Neural progenitor cell (in vitro differentiated cells): ENCODE measurements at regions not wholly inside any gene's neighbourhood (a gene's known extent, or its start where the extent isn't known, plus 50 kb on each side); places are given as distances from the start of the nearest gene placed in this dataset.

ENCODE experiments used
- DNase-seq: peaks from one replicate; pipeline ENCODE4 v3.0.0-alpha.2; 2016; ENCODE audit warnings: low spot score
- H2AFZ ChIP-seq: fragments of 200-600 bp; sonication (generic); replicated peaks from 2 replicates; pipeline ENCODE4 v1.6.1; 2016; ENCODE audit warnings: antibody characterized with exemption
- H3F3A ChIP-seq: fragments of 200-600 bp; sonication (generic); 2 replicates; pipeline ENCODE4 v1.6.1; 2016; ENCODE audit warnings: antibody characterized with exemption, low read depth
- H3K27ac ChIP-seq: fragments of 200-600 bp; sonication (generic); 2 replicates; pipeline ENCODE4 v1.5.1; 2016; ENCODE audit warnings: mild to moderate bottlenecking
- H3K27me3 ChIP-seq: fragments of 200-600 bp; sonication (generic); 2 replicates; pipeline ENCODE4 v1.6.1; 2016; ENCODE audit warnings: mild to moderate bottlenecking, moderate library complexity
- H3K36me3 ChIP-seq: fragments of 200-600 bp; sonication (generic); 2 replicates; pipeline ENCODE4 v1.5.1; 2016
- H3K4me1 ChIP-seq: fragments of 200-600 bp; sonication (generic); 2 replicates; pipeline ENCODE4 v1.6.1; 2016; ENCODE audit warnings: mixed run types
- H3K4me2 ChIP-seq: fragments of 200-600 bp; sonication (generic); 2 replicates; pipeline ENCODE4 v1.6.1; 2016
- H3K4me3 ChIP-seq: fragments of 200-600 bp; sonication (generic); 2 replicates; pipeline ENCODE4 v1.5.1; 2016
- H3K79me2 ChIP-seq: fragments of 200-600 bp; sonication (generic); 2 replicates; pipeline ENCODE4 v1.6.1; 2016; ENCODE audit warnings: low read depth
- H3K9ac ChIP-seq: fragments of 200-600 bp; sonication (generic); 2 replicates; pipeline ENCODE4 v1.6.1; 2016
- H3K9me3 ChIP-seq: fragments of 200-600 bp; sonication (generic); 2 replicates; pipeline ENCODE4 v1.5.1; 2016; ENCODE audit warnings: low read depth
- H4K20me1 ChIP-seq: fragments of 200-600 bp; sonication (generic); 2 replicates; pipeline ENCODE4 v1.6.1; 2016; ENCODE audit warnings: low read depth
- H3K27ac Mint-ChIP-seq: 3 replicates; pipeline ENCODE4 v1.8.0; 2021; ENCODE audit warnings: mixed read lengths
- H3K27me3 Mint-ChIP-seq: 2 replicates; pipeline ENCODE4 v1.8.0; 2022; ENCODE audit warnings: low read depth, mild to moderate bottlenecking, inconsistent platforms, moderate library complexity, mixed read lengths; ENCODE audit not compliant: insufficient read depth
- H3K36me3 Mint-ChIP-seq: 3 replicates; pipeline ENCODE4 v1.8.0; 2021; ENCODE audit warnings: mixed read lengths
- H3K4me1 Mint-ChIP-seq: 3 replicates; pipeline ENCODE4 v1.8.0; 2021; ENCODE audit warnings: mixed read lengths
- H3K4me3 Mint-ChIP-seq: 3 replicates; pipeline ENCODE4 v1.8.0; 2021; ENCODE audit warnings: mild to moderate bottlenecking, moderate library complexity, mixed read lengths
- H3K9me3 Mint-ChIP-seq: 3 replicates; pipeline ENCODE4 v1.8.0; 2020; ENCODE audit warnings: mixed read lengths
- EZH2 ChIP-seq: fragments of 200-600 bp; sonication (generic); IDR thresholded peaks from 2 replicates; pipeline ENCODE4 v1.6.1; 2017; ENCODE audit warnings: antibody characterized with exemption, mild to moderate bottlenecking, moderate library complexity
- EZH2phosphoT487 ChIP-seq: fragments of 200-600 bp; sonication (generic); IDR thresholded peaks from 2 replicates; pipeline ENCODE4 v1.6.1; 2017; ENCODE audit warnings: antibody characterized with exemption
- TF ChIP-seq, protein P1 (sequence below): fragments of 200-600 bp; sonication (generic); IDR thresholded peaks from 2 replicates; pipeline ENCODE4 v1.5.1; 2017; ENCODE audit warnings: antibody characterized with exemption, mild to moderate bottlenecking

DNA sequence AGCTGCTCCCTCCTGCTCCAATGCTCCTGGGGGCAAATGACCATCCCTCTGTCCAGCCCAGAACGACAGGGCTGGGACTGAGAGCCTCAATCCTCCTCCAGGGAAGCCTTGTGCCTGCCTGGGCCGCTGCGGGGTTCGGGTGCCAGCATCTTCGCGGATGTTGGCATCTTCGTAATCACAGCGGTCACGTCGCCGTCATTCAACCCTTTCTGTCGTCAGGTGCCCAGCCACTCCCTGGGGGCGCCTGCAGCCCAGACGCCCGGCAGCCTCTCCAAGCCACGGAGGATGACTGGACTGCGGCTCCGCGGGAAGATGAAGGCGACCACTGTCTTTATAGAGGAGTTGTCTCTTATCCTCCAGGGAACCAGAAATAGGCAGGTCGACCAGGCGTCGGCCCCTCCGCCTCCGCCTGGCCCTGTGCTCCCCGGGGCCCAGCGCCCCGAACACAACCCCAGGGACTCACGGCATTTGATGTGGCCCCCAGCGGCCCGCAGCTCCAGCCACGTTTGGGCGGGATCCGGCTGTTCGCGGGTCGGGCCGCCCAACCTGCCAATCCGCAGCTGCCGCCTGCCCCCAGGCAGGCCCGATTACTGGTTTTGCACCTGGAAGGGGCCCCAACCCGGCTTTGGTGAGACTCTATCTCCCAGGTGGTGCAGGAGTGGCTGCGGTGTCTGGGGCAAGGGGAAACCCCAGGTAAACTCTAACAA lies 113.9 kb downstream of the THNSL2 start:
- no peak overlapping the region for H3K4me3 Mint-ChIP-seq
- H3K79me2 ChIP-seq = no peaks in the 10 kb centered on the region
- no peak overlapping the region for H3K27ac ChIP-seq
- H3K4me2 ChIP-seq = no peak overlapping the region
- H3K9me3 ChIP-seq = no peaks in the 10 kb centered on the region
- H3K4me1 ChIP-seq = peaks cover 10% of the 10 kb centered on the region
- peaks cover 5% of the 10 kb centered on the region for H3K27me3 ChIP-seq
- no peak overlapping the region for H2AFZ ChIP-seq
- H3K27ac Mint-ChIP-seq = no peak overlapping the region
- no peaks in the 10 kb centered on the region for H4K20me1 ChIP-seq
- TF ChIP-seq EZH2 (no peak), EZH2phosphoT487 (no peak)
- TF ChIP-seq, protein P1, sequence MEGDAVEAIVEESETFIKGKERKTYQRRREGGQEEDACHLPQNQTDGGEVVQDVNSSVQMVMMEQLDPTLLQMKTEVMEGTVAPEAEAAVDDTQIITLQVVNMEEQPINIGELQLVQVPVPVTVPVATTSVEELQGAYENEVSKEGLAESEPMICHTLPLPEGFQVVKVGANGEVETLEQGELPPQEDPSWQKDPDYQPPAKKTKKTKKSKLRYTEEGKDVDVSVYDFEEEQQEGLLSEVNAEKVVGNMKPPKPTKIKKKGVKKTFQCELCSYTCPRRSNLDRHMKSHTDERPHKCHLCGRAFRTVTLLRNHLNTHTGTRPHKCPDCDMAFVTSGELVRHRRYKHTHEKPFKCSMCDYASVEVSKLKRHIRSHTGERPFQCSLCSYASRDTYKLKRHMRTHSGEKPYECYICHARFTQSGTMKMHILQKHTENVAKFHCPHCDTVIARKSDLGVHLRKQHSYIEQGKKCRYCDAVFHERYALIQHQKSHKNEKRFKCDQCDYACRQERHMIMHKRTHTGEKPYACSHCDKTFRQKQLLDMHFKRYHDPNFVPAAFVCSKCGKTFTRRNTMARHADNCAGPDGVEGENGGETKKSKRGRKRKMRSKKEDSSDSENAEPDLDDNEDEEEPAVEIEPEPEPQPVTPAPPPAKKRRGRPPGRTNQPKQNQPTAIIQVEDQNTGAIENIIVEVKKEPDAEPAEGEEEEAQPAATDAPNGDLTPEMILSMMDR = no peak
- peaks cover 5% of the 10 kb centered on the region for H3F3A ChIP-seq
- peaks cover 7% of the 10 kb centered on the region for H3K27me3 Mint-ChIP-seq
- no peak for DNase-seq
- no peaks in the 10 kb centered on the region for H3K9me3 Mint-ChIP-seq
- H3K4me1 Mint-ChIP-seq = peaks cover 16% of the 10 kb centered on the region
- no peak overlapping the region for H3K4me3 ChIP-seq
- H3K9ac ChIP-seq = no peak overlapping the region
- H3K36me3 Mint-ChIP-seq = no peaks in the 10 kb centered on the region
- H3K36me3 ChIP-seq = no peaks in the 10 kb centered on the region

DNA sequence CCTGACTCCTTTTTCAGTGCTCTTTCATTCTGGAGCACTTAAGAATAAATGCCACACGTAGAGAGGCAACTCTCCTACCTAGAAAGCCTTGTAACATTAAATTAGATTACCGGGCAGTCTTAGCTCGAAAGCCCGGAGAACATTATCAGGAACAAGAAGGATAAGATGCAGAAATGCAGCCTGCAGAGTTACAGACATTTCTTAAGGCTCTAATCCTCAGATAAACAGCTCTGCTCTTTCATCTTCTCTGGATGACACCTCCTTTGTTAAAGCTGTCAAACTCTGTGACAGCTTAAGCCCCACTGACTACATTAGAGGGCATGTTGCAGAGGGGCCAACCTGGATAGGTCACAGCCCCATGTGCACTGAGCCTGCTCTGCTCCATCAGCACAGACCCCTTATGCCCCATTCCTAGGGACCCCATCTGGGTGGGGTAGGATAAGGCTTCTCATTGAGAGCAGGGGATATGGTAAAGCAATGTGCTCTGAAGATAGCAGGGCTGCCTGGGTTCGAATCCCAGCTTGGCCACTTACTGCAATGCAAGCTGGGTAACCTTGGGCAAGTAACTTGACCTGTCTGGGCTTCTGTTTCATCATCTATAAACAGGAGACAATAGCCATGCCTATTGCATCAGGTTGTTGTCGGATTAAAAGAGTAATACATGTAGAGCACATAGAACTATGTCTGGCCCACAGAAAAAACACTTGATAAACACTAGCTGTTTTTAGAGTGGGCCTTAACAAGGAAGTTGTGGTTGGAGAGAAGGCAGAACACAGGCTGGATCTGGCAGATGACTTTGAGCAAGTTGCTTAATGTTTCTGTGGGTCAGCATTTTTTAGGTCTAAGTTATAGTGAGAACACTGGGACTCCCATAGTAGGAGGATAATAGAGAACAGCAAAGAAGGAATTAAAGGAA lies 111.4 kb downstream of the THNSL2 start:
- peaks cover 16% of the 10 kb centered on the region for H3K9me3 Mint-ChIP-seq
- no peaks in the 10 kb centered on the region for H3K9me3 ChIP-seq
- no peaks in the 10 kb centered on the region for H3K36me3 Mint-ChIP-seq
- no peaks in the 10 kb centered on the region for H3K36me3 ChIP-seq
- H3K27me3 Mint-ChIP-seq = peaks cover 11% of the 10 kb centered on the region
- DNase-seq = peak; percentile 60
- no peaks in the 10 kb centered on the region for H3K79me2 ChIP-seq
- H3F3A ChIP-seq = peaks cover 5% of the 10 kb centered on the region
- no peak overlapping the region for H3K4me3 ChIP-seq
- no peak overlapping the region for H3K27ac Mint-ChIP-seq
- peaks cover 16% of the 10 kb centered on the region for H3K4me1 Mint-ChIP-seq
- no peak overlapping the region for H3K9ac ChIP-seq
- no peak for TF ChIP-seq EZH2
- peak; percentile 58 for TF ChIP-seq EZH2phosphoT487
- TF ChIP-seq, protein P1 = no peak
- H2AFZ ChIP-seq = no peak overlapping the region
- H3K4me3 Mint-ChIP-seq = no peak overlapping the region
- H3K4me2 ChIP-seq = peak overlapping the region; percentile 35
- H4K20me1 ChIP-seq = no peaks in the 10 kb centered on the region
- H3K27ac ChIP-seq = no peak overlapping the region
- H3K4me1 ChIP-seq = peaks cover 10% of the 10 kb centered on the region
- peaks cover 5% of the 10 kb centered on the region for H3K27me3 ChIP-seq

DNA sequence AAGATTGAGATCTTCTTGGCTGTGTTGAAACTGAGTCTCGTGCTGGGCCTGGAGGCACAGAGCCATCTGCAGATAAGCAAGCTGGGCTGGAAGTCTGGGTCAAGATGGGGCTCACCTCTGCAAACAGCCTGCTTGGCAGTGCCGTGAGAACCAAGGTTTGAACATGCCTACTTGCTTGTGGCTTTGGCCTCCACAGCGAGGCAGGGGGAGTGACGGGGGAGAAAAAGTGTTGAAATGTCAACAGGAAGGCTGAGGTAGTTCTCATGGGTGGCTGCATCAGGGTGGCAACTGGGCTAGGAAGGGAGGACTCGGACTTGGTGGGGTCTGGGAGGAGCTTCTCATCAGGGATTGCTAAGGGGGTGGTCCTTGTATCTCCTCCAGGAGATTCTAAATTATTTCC lies 99.7 kb downstream of the THNSL2 start:
- Histone ChIP-seq H3K9me3 (no peaks in the 10 kb centered on the region), H3K9ac (no peak overlapping the region), H2AFZ (no peak overlapping the region), H3K27me3 (no peaks in the 10 kb centered on the region), H3K4me3 (no peak overlapping the region), H3K27ac (no peak overlapping the region), H3K36me3 (no peaks in the 10 kb centered on the region), H3K79me2 (no peaks in the 10 kb centered on the region), H3K4me1 (no peaks in the 10 kb centered on the region), H4K20me1 (no peaks in the 10 kb centered on the region), H3F3A (no peaks in the 10 kb centered on the region), H3K4me2 (no peak overlapping the region)
- Mint-ChIP-seq H3K27me3 (peaks cover 14% of the 10 kb centered on the region), H3K27ac (no peak overlapping the region), H3K9me3 (peaks cover 27% of the 10 kb centered on the region), H3K36me3 (no peaks in the 10 kb centered on the region), H3K4me3 (no peak overlapping the region), H3K4me1 (peaks cover 14% of the 10 kb centered on the region)
- no peak for DNase-seq
- no peak for TF ChIP-seq EZH2
- TF ChIP-seq, protein P1 = no peak
- TF ChIP-seq EZH2phosphoT487 = no peak
